ENCODE measurements at regions not wholly inside any gene's neighbourhood (a gene's known extent, or its start where the extent isn't known, plus 50 kb on each side); places are given as distances from the start of the nearest gene placed in this dataset.

- TF ChIP-seq CTCF (conservative IDR thresholded peaks at IDR 0.05; ENCODE audit: low read depth in 2 of 2) (no peak), JUNB (IDR thresholded peaks at IDR 0.05; ENCODE audit: unreplicated experiment) (no peak), EZH2 (IDR thresholded peaks at IDR 0.05; ENCODE audit: low read depth, unreplicated experiment) (no peak), NANOG (IDR thresholded peaks at IDR 0.05; ENCODE audit: borderline replicate concordance) (no peak), REST (IDR thresholded peaks at IDR 0.05; ENCODE audit: unreplicated experiment) (no peak), POLR2AphosphoS5 (IDR thresholded peaks at IDR 0.05; ENCODE audit: low read depth) (no peak), EZH2phosphoT487 (IDR thresholded peaks at IDR 0.05; ENCODE audit: unreplicated experiment) (no peak), ZNF331 (CRISPR knock-in tag; IDR thresholded peaks at IDR 0.05; ENCODE audit: low read depth) (no peak), ZNF114 (CRISPR knock-in tag; IDR thresholded peaks at IDR 0.05) (no peak)
These were observed 124.5 kb upstream of the CSNK1A1L start for GRCh38 chr13:37229931-37230330.

Measured in GM23338 (cell line).